ENCODE measurements at regions not wholly inside any gene's neighbourhood (a gene's known extent, or its start where the extent isn't known, plus 50 kb on each side); places are given as distances from the start of the nearest gene placed in this dataset.
A peak's percentile ranks its signal among the peaks of the same experiment; 100 is the strongest.

- no peak for DNase-seq (ENCODE audit: low read depth)
Observed at GRCh38 chr2:60657673-60658072, 98.4 kb upstream of the PAPOLG start.

DNA sequence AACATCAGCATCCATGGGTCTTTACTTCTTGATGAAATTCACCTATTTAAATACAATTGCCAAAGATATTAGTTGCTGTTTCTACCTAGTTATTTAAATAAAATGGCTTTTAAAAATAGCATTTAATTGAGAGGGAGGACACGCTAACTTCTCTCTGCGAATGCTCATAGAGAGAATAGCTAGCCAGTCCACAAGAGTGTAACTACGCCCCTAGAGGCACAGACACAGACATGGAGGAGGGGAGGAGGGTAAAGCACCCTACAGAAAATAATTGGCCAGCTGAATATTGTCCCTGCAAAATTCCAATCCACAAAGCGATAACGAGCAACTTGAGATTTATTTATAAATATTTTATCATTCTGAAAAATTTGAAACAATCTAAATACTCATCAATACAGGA is 97.0 kb upstream of the PAPOLG start:
- DNase-seq (ENCODE audit: low read depth) = no peak

- no peak for DNase-seq (ENCODE audit: low read depth)
Observed at GRCh38 chr2:60661073-60661738, 94.9 kb upstream of the PAPOLG start.

DNA sequence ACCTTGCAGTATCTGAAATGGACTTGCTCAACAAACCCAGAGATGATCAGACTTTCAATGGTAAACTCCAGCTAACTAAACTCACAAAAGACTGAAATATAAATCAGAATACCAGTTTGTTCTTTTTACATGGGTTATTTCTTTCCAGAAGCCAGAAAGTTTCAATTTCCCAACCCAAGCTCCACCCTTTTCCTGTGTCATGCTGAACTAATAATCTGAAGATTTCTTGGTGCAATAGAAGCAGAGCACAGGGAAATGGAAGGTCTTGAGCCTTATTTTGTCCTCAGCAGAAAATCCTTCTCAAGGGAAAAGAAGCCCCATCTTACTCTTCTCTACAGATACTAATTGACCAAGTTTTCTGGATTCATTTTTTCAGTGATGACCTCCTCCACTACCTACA is 93.3 kb upstream of the PAPOLG start:
- no peak for DNase-seq (ENCODE audit: low read depth)

- DNase-seq (ENCODE audit: low read depth) = no peak
Observed at GRCh38 chr2:60671966-60672365, 84.1 kb upstream of the PAPOLG start.

DNA sequence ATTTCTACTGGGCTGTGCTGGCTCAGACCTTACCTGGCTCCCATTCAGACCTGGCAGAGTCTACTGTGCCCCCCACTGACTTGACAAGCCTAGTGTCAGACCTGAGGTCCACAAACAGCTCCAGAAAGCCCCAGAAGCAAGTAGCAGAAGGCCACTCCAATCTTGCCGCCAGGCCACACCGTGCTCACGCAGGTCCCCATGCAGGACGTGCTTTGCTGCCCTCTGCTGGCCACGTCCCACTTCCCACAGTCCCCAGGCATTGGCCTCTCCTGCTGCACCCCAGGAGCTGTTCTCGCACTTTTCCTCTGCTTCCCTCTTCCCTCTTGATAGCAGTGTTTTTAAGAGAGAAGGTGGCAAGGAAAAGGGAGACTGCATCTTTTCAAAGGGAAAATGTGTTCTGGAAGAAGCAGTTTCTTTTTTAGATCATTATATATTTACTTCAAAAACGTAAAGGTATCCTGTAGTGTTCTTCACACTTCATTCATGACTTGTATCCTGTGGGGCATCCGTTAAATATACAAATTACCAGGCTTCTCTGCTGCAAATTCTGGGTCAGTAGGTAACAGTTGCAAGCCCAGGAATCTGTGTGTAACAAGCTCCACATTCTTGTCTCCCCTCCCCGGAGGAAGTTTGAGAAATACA is 81.4 kb upstream of the PAPOLG start:
- peak; percentile 71 for DNase-seq (ENCODE audit: low read depth)

DNA sequence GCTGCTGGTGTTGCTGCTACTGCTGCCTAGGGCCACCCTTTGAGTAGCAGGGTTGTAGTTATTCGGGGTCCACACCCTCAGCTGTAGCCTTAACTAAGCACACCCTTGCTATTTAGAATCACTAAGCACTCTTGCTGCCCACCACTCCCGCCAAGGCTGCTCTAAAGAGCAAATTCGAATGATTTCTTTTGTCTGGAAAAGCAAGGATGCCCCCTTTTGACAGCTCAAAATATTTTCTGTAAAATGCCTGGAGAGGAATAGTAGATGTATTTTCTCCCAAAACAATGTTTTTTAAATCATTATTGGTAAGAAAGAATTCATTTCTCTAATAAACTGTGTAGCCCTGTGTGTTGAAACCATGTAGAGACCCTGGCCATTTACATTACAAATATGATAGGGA is 80.8 kb upstream of the PAPOLG start:
- DNase-seq (ENCODE audit: low read depth) = no peak

DNA sequence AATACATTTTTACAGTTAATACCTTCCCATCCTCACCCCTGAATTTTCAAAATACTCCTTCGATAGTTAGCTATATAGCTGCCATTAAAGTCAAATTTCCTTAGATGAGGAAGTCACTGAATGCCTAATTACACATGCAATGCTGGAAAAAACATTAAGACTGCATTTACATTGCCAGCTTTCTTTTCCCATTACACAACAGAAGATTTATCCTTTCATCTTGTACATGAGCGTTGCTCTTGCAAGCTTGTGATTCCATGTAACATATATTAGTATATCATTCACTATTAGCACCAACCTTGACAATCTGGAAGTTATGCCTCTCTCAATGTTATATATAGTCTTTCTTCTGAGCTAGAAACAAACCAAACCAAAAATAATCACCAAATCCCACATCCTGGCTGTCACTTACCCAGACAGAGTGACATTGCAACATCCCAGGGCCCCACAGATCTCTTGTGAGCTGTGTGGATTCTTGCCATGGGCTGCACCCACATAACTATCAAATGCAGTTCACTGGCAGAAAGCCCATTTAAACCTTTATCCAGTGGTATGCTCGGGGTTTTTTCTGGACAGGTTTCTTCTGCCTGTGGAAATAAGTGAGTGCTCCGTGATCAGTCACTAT is 79.2 kb upstream of the PAPOLG start:
- DNase-seq (ENCODE audit: low read depth) = no peak

GRCh38 chr2:60677356-60677755 is 78.7 kb upstream of the PAPOLG start:
- no peak for DNase-seq (ENCODE audit: low read depth)

DNA sequence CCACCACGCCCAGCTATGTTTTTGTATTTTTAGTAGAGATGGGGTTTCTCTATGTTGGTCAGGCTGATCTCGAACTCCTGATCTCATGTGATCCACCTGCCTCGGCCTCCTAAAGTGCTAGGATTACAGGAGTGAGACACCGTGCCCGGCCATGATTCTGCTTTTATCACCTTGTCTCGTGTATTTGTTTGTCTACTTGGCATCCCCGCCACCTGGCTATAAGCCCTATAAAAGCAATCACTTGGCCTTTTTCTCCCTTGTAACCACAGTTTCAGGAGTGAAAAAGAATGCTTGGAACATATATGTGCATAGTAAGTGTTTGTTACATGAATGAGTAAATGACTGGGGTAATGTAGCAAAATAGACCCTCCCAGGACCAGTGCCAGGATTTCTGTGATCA is 77.5 kb upstream of the PAPOLG start:
- no peak for DNase-seq (ENCODE audit: low read depth)

DNA sequence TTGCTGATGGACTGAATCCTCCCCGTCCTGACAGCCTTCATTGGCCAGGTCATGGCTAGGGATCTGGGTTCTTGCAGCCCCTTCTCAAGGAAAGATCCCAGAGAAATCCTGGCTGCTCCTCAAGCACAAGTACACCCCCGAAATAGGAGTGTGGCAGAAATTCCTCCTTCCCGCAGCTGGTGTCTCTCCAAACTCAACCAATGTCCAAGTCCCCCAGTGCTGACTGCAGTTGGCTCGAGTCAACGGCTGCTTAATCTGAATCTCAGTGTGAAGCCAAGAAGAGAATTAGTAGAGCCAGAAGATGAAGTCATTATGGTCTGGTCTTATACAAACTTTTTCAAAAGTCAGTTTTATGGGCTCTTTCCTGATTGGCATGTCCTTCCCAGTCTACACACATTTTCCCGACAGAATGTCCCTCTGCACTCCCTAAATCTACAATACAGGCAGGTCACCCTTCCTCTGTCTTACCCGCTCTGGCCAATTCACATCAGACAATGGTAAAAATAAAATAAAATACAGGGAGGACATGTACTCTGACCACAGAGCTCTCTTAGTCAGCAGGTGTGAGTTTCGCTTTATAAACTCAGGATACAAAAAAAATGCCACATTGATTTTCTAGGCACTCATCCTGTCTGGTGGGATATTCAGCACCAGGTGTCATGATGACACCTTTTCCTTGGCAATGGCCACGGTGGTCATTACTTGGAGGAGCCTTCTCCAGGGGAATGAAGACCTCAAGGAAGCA is 76.9 kb upstream of the PAPOLG start:
- no peak for DNase-seq (ENCODE audit: low read depth)

GRCh38 chr2:60693551-60693950 is 62.5 kb upstream of the PAPOLG start:
- no peak for DNase-seq (ENCODE audit: low read depth)

GRCh38 chr2:60695793-60696192 is 60.3 kb upstream of the PAPOLG start:
- DNase-seq (ENCODE audit: low read depth) = no peak

DNA sequence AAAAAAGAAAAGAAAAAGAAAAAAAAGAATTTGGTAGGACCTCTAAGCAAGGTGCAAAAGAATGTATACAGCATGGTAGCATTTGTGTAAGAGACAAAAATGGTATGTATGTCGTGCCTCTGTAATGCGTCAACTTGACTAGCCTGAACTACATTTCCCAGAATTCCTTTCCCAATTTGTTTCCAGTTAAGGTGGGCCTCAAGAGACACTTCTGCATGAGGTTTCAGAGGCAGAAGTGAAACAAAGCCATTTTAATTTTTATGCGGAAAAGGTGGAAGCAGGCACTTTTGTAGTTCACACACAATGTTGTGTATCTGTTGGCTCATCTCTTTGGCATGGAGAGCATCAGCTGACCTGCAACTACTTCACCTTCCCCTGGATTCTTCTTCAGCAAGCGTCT is 56.5 kb upstream of the PAPOLG start:
- no peak for DNase-seq (ENCODE audit: low read depth)

- DNase-seq (ENCODE audit: low read depth) = no peak
Observed at GRCh38 chr2:60706021-60706420, 50.0 kb upstream of the PAPOLG start.

All from stimulated activated CD8-positive, alpha-beta memory T cell treated with anti-CD3 and anti-CD28 coated beads, Interleukin-7, amount 100 ng/mL, for 24 hours (primary cell).